HG03469 (cell line): ENCODE measurements at regions not wholly inside any gene's neighbourhood (a gene's known extent, or its start where the extent isn't known, plus 50 kb on each side); places are given as distances from the start of the nearest gene placed in this dataset.

ENCODE experiments used
- ATAC-seq: cut with Tn5 transposase; IDR thresholded peaks from one replicate; pipeline ENCODE4 v1.9.1; 2021; ENCODE audit warnings: mild to moderate bottlenecking, moderate library complexity, moderate number of reproducible peaks; ENCODE audit not compliant: unreplicated experiment

- ATAC-seq: no peak
Observed at GRCh38 chr11:27861706-27862430, 161.6 kb upstream of the BDNF start.

GRCh38 chr11:27860811-27861210 is 160.6 kb upstream of the BDNF start:
- no peak for ATAC-seq

- ATAC-seq: no peak
Observed at GRCh38 chr11:27858866-27859265, 158.6 kb upstream of the BDNF start.

- ATAC-seq: no peak
Observed at GRCh38 chr11:27857588-27857987, 157.3 kb upstream of the BDNF start.

- peak; percentile 78 for ATAC-seq
Observed at GRCh38 chr11:27857014-27857413, 156.8 kb upstream of the BDNF start.

- ATAC-seq: no peak
Observed at GRCh38 chr11:27848423-27848822, 148.2 kb upstream of the BDNF start.

GRCh38 chr11:27847496-27847895 is 147.2 kb upstream of the BDNF start:
- ATAC-seq: no peak

GRCh38 chr11:27842290-27842689 is 142.0 kb upstream of the BDNF start:
- no peak for ATAC-seq

- no peak for ATAC-seq
Observed at GRCh38 chr11:27841023-27841422, 140.8 kb upstream of the BDNF start.

- no peak for ATAC-seq
Observed at GRCh38 chr11:27839226-27839913, 139.1 kb upstream of the BDNF start.

GRCh38 chr11:27838674-27839073 is 138.4 kb upstream of the BDNF start:
- ATAC-seq: no peak

GRCh38 chr11:27837895-27838563 is 137.8 kb upstream of the BDNF start:
- ATAC-seq: peak; percentile 96

- ATAC-seq: no peak
Observed at GRCh38 chr11:27830206-27830605, 130.0 kb upstream of the BDNF start.

GRCh38 chr11:27820249-27820648 is 120.0 kb upstream of the BDNF start:
- ATAC-seq: no peak

- no peak for ATAC-seq
Observed at GRCh38 chr11:27816197-27816596, 115.9 kb upstream of the BDNF start.

- no peak for ATAC-seq
Observed at GRCh38 chr11:27812341-27812740, 112.1 kb upstream of the BDNF start.

- no peak for ATAC-seq
Observed at GRCh38 chr11:27807596-27807995, 107.3 kb upstream of the BDNF start.

- ATAC-seq: no peak
Observed at GRCh38 chr11:27806122-27806521, 105.9 kb upstream of the BDNF start.

- no peak for ATAC-seq
Observed at GRCh38 chr11:27795955-27796861, 96.0 kb upstream of the BDNF start.

- ATAC-seq: no peak
Observed at GRCh38 chr11:27786864-27787263, 86.6 kb upstream of the BDNF start.

- ATAC-seq: no peak
Observed at GRCh38 chr11:27786331-27786730, 86.1 kb upstream of the BDNF start.
